Ovary (tissue), 7 donors: ENCODE measurements at regions not wholly inside any gene's neighbourhood (a gene's known extent, or its start where the extent isn't known, plus 50 kb on each side); places are given as distances from the start of the nearest gene placed in this dataset.

Experiments used
- DNase-seq, 5 donors: peaks; one replicate each; pipeline ENCODE4 v3.0.0-alpha.2; 2019 to 2020
- H3K27ac ChIP-seq, 2 donors: fragments of 200-600 bp; one replicate each; pipeline versions ENCODE4 v1.5.1 to v1.8.0; 2019 to 2022
- H3K27me3 ChIP-seq: fragments of 200-600 bp; one replicate; pipeline ENCODE4 v1.8.0; 2022
- H3K36me3 ChIP-seq: fragments of 200-600 bp; sonication (generic); one replicate; pipeline ENCODE4 v1.5.1; 2019
- H3K4me1 ChIP-seq: one replicate; pipeline ENCODE4 v1.8.1; 2013; ENCODE audit warnings: mild to moderate bottlenecking, moderate library complexity; ENCODE audit not compliant: insufficient read depth
- H3K4me3 ChIP-seq: fragments of 200-600 bp; sonication (generic); one replicate; pipeline ENCODE4 v1.5.1; 2017
- H3K9me3 ChIP-seq, 2 donors: fragments of 200-600 bp in 1 of 2; sonication (generic) in 1 of 2; one replicate each; pipeline versions ENCODE4 v1.5.1 to v1.8.1; 2013 to 2019; ENCODE audit warnings: mild to moderate bottlenecking in 1 of 2, moderate library complexity in 1 of 2
- EP300 ChIP-seq: sonication (generic); formaldehyde crosslinking; IDR thresholded peaks from one replicate; pipeline ENCODE4 v1.6.1; 2017; ENCODE audit warnings: antibody characterized with exemption
- POLR2A ChIP-seq: fragments of 450-650 bp; IDR thresholded peaks from one replicate; pipeline ENCODE4 v1.6.1; 2017; ENCODE audit warnings: antibody characterized with exemption, mild to moderate bottlenecking, moderate library complexity
- WGBS, 3 donors: extraction: QIAGEN DNeasy Blood & Tissue Kit in 1 of 3; methylation state at CpG; one replicate each; pipeline versions ENCODE4 v1.1.5 to v1.1.7; 2013 to 2017; 5-methylcytosine and 5-hydroxymethylcytosine counted together
- intact Hi-C, 4 donors: fragments of 100-400 bp; cut with DNase I; formaldehyde crosslinking; loops; one replicate each; pipeline versions ENCODE4 v1.11.0 to v1.15.1; 2022 to 2023
- TF ChIP-seq, protein P1 (sequence below), 3 donors: fragments of 450-650 bp in 2 of 3; fragments of 200-600 bp in 1 of 3; IDR thresholded peaks; one replicate each; pipeline versions ENCODE4 v1.5.1 to v1.8.0; 2016 to 2022; ENCODE audit warnings: antibody characterized with exemption in 3 of 3, mild to moderate bottlenecking in 1 of 3
- donor health status: DM: no; HTN: no; CAD: no; lungs with moderate emphysema.
- donor health status: DM: no; HTN: no; CAD: no.
- donor health status: Bipolar disorder and iron deficiency.
- donor health status: DM: no; HTN: no; CAD: no.
- donor health status: DM: yes; HTN: yes; CAD: no.

DNA sequence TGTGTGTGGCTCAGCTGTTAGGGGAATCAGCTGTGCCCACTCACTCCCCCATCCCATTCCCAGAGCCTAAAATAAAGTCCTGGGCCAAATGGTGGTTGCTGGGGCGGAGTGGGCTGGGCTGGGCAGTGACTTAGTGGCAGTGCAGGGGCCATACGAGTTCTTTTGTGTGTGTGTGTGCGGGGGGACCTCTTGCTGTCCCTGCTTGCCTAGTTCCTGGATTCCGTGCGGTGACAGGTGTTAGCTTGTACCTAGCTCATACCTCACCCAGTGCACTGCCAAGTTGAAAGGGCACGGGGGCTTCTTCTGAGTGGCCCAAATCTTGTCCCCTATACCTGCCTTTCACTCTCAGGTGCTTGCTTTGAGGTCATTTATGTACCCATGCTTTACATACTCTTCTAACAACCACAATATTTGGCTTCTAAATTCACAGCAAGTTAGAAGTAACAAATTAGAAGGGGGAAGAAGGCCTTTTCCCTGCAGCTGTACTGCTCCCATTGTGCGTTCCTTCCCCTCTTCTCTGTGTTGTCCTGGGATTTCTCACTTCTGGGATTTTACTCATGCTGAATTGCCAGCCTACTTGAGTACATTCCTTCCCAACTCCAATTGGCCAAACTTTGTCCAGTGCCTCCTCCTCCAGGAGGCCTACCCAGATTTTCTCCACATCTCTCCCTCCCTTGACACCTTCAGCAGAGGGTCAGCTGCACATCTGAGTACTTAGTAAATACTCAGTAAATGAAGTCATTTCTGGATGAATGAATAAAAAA, 66.3 kb upstream of the POLG start:
- H3K4me3 ChIP-seq = no peak overlapping the region

DNA sequence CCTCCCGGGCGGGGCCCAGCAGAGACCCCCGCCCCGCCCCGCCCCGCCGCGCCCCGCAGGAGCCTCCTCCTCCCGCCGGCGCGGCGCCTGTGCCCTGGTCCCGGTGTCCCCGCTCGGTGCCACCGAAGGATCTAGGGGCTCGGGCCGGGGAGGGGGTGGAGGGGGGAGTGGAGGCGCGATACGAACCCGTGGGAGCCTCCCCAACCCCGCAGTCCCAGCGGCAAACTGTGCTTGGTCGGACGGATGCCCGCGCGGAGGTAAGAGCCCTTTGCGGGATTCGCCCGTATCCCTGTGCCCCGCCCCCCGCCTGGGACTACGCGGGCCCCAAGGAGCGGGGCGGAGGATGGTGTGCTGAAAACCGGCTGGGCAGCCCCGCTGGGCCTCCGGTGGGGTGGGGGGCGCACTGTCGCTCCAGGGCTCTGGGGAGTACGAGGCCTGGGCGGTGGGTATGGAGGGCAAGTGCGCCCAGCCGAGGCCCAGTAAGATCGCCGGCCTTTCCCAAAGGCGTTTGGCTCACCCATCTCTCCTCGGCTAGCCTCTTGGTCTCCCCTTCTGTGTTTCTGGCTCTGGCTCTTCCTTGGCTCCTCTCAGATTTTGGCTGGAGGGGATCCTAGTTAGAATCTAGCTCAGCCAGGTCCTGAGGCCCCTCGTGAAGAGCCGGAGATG, 65.6 kb upstream of the POLG start:
- TF ChIP-seq, protein P1, sequence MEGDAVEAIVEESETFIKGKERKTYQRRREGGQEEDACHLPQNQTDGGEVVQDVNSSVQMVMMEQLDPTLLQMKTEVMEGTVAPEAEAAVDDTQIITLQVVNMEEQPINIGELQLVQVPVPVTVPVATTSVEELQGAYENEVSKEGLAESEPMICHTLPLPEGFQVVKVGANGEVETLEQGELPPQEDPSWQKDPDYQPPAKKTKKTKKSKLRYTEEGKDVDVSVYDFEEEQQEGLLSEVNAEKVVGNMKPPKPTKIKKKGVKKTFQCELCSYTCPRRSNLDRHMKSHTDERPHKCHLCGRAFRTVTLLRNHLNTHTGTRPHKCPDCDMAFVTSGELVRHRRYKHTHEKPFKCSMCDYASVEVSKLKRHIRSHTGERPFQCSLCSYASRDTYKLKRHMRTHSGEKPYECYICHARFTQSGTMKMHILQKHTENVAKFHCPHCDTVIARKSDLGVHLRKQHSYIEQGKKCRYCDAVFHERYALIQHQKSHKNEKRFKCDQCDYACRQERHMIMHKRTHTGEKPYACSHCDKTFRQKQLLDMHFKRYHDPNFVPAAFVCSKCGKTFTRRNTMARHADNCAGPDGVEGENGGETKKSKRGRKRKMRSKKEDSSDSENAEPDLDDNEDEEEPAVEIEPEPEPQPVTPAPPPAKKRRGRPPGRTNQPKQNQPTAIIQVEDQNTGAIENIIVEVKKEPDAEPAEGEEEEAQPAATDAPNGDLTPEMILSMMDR (IDR thresholded peaks at IDR 0.05) = no peak
- TF ChIP-seq POLR2A (no peak), EP300 (no peak)
- H3K27me3 ChIP-seq = no peaks in the 10 kb centered on the region
- H3K36me3 ChIP-seq = no peaks in the 10 kb centered on the region
- no peak overlapping the region for H3K27ac ChIP-seq
- no peaks in the 10 kb centered on the region for H3K9me3 ChIP-seq
- 4 to 6% (median 4%) methylated on average over 30 to 55 of the region's 55 CpGs for WGBS, 3 donors
- intact Hi-C loops = no loop called here
- no peaks in the 10 kb centered on the region for H3K4me1 ChIP-seq
- DNase-seq = no peak
- H3K4me3 ChIP-seq = no peak overlapping the region

More for the DNA sequence above, 66.3 kb upstream of the POLG start:
- no peak for TF ChIP-seq EP300
- TF ChIP-seq POLR2A = no peak
- TF ChIP-seq, protein P1 (IDR thresholded peaks at IDR 0.05) = no peak
- Histone ChIP-seq H3K9me3 (no peaks in the 10 kb centered on the region), H3K36me3 (no peaks in the 10 kb centered on the region), H3K27ac (no peak overlapping the region), H3K27me3 (no peaks in the 10 kb centered on the region), H3K4me1 (no peaks in the 10 kb centered on the region)
- no peak for DNase-seq
- intact Hi-C loops = no loop called here
- WGBS, 3 donors = 36 to 46% (median 36%) methylated on average over 7 of the region's 7 CpGs

DNA sequence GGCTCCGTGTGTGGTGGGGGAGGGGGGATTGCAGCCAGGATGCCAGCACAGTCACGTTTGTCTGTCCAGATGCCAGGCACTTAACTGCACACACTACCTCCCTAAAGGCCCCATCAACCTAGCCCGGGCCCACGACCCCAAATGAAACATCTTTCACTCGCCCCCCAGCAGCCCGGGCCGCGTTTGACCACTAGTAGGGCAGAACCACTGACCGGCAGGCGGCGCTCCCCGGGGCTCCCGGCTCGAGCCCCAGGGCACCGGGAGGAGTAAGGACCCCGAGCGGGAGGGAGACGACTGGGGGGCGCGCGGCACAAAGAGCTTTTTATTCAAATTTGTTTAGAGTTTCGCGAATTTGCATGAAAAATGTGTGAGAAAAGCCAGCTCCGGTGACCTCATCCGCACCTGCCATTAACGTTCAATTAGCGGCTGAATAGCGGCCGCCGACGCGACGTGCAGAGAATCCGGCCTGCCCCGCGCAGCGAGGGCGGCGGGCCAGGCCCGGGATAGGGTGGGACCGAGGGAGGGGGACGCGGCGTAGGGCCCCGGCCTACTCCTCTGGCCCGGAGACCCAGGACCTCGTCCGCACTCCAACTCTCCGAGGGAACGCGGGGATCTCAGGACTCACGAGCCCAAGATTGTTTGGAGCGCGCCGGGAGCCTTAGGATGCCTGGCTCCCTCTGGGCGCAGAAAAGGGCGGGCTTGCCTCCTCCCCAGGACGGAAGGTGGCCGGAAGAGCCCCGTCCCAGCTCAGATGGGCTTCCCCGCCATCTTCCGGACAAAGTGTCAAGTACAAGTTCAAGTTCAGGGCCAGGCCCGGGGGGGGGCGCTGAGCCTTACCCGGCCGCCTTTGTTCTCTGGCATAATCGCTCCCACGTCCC, 64.9 kb upstream of the POLG start:
- Histone ChIP-seq H3K9me3 (no peaks in the 10 kb centered on the region), H3K4me1 (no peaks in the 10 kb centered on the region), H3K4me3 (no peak overlapping the region), H3K36me3 (no peaks in the 10 kb centered on the region), H3K27ac (no peak overlapping the region), H3K27me3 (no peaks in the 10 kb centered on the region)
- intact Hi-C loops = no loop called here
- TF ChIP-seq EP300 (no peak), POLR2A (no peak)
- TF ChIP-seq, protein P1 (IDR thresholded peaks at IDR 0.05) = no peak
- WGBS, 3 donors = 1 to 2% (median 1%) methylated on average over 41 to 68 of the region's 68 CpGs
- DNase-seq = no peak

DNA sequence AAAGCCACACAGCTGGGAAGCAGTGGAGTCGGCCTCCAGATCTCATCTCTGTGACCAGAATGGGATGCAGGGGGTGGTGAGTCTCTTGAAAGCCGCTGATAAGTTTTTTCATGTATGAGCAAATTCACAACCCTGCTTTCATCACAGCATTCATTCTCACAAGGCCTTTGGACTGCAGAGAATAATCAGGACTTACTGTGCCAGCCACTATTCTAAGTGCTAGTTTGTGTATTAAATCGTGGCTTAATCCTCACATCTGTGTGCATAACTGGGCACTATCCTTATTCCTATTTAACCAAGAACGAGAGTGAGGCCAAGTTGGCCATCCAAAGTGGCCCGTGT, 64.2 kb upstream of the POLG start:
- WGBS, 3 donors = 35 to 41% (median 38%) methylated on average over 5 of the region's 5 CpGs
- H3K4me1 ChIP-seq = no peaks in the 10 kb centered on the region
- no peaks in the 10 kb centered on the region for H3K36me3 ChIP-seq
- TF ChIP-seq POLR2A = no peak
- TF ChIP-seq, protein P1 (IDR thresholded peaks at IDR 0.05) = no peak
- no peak for TF ChIP-seq EP300
- H3K4me3 ChIP-seq = no peak overlapping the region
- no peaks in the 10 kb centered on the region for H3K9me3 ChIP-seq
- no peak for DNase-seq
- H3K27ac ChIP-seq = no peak overlapping the region
- H3K27me3 ChIP-seq = no peaks in the 10 kb centered on the region
- intact Hi-C loops = no loop called here
